Activated CD4-positive, alpha-beta T cell treated with anti-CD3 and anti-CD28 coated beads for 36 hours (primary cell): ENCODE measurements at regions not wholly inside any gene's neighbourhood (a gene's known extent, or its start where the extent isn't known, plus 50 kb on each side); places are given as distances from the start of the nearest gene placed in this dataset.
"Not testable (repeated sequence)": the region's sequence is repeated elsewhere in the genome, so short reads cannot be mapped to it uniquely, and the experiment has no call there.

Experiments
- ATAC-seq: fragments of 200-7000 bp; cut with Tn5 transposase; one replicate; pipeline ENCODE4 v1.10.0; 2021; ENCODE audit warnings: mild to moderate bottlenecking, moderate library complexity
- CTCF ChIA-PET: fragments of 350-600 bp; sonication (Branson Sonifier 250); formaldehyde crosslinking; loops from one replicate; lab custom pipeline; 2021; ENCODE audit warnings: antibody characterized with exemption; lab: Charles Lee
- POLR2A ChIA-PET: fragments of 350-600 bp; sonication (Branson Sonifier 250); formaldehyde crosslinking; loops from one replicate; lab custom pipeline; 2021; ENCODE audit warnings: antibody characterized with exemption, inconsistent platforms; lab: Charles Lee
- DNase-seq: peaks from one replicate; pipeline ENCODE4 v3.0.0-alpha.2; 2020
- H3K27ac Mint-ChIP-seq: one replicate; pipeline ENCODE4 v1.8.0; 2021; ENCODE audit warnings: mixed read lengths
- H3K27me3 Mint-ChIP-seq: one replicate; pipeline ENCODE4 v1.8.0; 2021; ENCODE audit warnings: mixed read lengths
- H3K36me3 Mint-ChIP-seq: one replicate; pipeline ENCODE4 v1.8.0; 2021; ENCODE audit warnings: low read depth, mixed read lengths
- H3K4me1 Mint-ChIP-seq: one replicate; pipeline ENCODE4 v1.8.0; 2021; ENCODE audit warnings: mixed read lengths
- H3K4me3 Mint-ChIP-seq: one replicate; pipeline ENCODE4 v1.8.0; 2021; ENCODE audit warnings: mild to moderate bottlenecking, moderate library complexity, mixed read lengths
- H3K9me3 Mint-ChIP-seq: one replicate; pipeline ENCODE4 v1.8.0; 2021; ENCODE audit warnings: low read depth, mixed read lengths
- intact Hi-C, 2 experiments: fragments of 100-400 bp; cut with DNase I in 1 of 2; cut with micrococcal nuclease in 1 of 2; formaldehyde crosslinking; loops; one replicate each; pipeline versions ENCODE4 v1.14.2 to v1.15.1; 2022 to 2024; cut with DNase I, micrococcal nuclease

DNA sequence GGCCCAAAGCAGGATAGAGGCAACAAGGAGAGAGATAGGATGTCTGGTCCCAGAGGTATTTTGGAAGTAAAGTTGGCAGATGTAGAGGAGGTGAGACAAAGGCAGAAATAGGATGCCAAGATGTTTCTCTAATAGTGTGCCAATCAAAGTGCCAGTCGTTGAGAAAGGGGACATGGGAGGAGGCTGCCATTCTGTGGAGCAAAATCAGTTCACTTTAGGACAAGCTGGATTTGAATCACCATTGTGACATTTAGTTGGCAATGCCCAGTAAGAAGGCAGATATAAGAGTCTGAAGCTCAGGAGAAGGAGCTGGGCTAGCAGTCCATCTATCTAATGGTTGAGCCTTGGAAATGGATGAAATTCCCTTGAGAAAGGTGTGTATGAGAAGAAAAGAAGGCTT is 53.8 kb downstream of the ADRB2 start:
- no peaks in the 10 kb centered on the region for H3K36me3 Mint-ChIP-seq

DNA sequence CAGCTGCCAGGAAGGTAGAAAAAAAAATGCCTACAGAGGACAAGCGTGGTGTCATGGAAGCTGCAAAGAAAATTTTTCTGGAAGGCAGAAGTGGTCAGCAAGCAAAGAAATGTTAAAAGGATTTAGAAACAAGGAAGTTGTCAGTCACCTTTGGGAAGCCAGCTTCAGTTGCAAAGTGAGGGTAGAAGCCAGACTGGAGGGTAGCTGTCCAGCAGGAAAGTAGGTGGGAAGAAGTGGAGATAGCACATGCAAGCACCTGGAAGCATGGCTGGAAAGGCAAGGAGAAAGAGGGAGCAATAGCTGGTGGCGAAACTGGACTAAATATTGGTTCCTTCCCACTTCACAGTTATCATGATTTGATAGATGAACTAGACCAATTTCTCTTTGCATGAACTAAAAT is 54.3 kb downstream of the ADRB2 start:
- Mint-ChIP-seq H3K9me3 (no peaks in the 10 kb centered on the region), H3K4me1 (no peaks in the 10 kb centered on the region), H3K27ac (no peak overlapping the region), H3K36me3 (no peaks in the 10 kb centered on the region), H3K27me3 (peaks cover 4% of the 10 kb centered on the region), H3K4me3 (no peak overlapping the region)
- ATAC-seq (no peak), DNase-seq (no peak)
- ChIA-PET CTCF (interaction anchor here (0.9 to 2.0 kb wide), 3 partner anchors 11 to 148 kb away, joined by 3 to 6 read pairs (median 3); no protein-coding TSS in a partner anchor), POLR2A (no interaction called here)
- intact Hi-C loops: no loop called here

More for the DNA sequence above, 53.8 kb downstream of the ADRB2 start:
- Mint-ChIP-seq H3K27me3 (peaks cover 4% of the 10 kb centered on the region), H3K27ac (no peak overlapping the region), H3K4me3 (no peak overlapping the region), H3K9me3 (no peaks in the 10 kb centered on the region), H3K4me1 (no peaks in the 10 kb centered on the region)
- ATAC-seq: no peak
- ChIA-PET POLR2A (no interaction called here), CTCF (interaction anchor here (1.4 kb wide), 1 partner anchor 147 kb away, joined by 3 read pairs; no protein-coding TSS in a partner anchor)
- intact Hi-C loops: no loop called here
- no peak for DNase-seq

DNA sequence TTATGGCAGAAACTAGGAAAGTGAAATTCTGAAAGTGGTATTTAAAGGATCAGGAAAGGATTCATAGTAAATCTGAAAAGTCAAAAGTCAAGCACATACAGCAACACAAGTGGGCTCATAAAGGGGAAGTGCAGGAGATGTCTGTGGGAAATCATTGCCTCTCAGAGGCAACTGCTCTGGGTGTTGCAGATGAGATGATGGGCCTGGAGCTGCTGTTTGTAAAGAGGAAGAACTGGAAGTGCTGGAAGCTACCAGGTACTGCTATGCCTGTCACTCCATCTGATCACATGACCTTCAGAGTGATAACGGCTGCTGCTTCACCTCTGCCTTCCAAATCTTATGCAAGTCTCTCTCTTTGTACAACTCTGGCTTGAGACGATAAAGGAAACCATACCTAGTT is 55.9 kb downstream of the ADRB2 start:
- Mint-ChIP-seq H3K36me3 (no peaks in the 10 kb centered on the region), H3K4me1 (peaks cover 2% of the 10 kb centered on the region), H3K4me3 (no peak overlapping the region), H3K27ac (no peak overlapping the region), H3K27me3 (peaks cover 4% of the 10 kb centered on the region), H3K9me3 (no peaks in the 10 kb centered on the region)
- ATAC-seq (no peak), DNase-seq (no peak)
- CTCF ChIA-PET: interaction anchor here (2.0 kb wide), 1 partner anchor 76 kb away, joined by 6 read pairs; no protein-coding TSS in a partner anchor
- POLR2A ChIA-PET: no interaction called here
- intact Hi-C loops: no loop called here

DNA sequence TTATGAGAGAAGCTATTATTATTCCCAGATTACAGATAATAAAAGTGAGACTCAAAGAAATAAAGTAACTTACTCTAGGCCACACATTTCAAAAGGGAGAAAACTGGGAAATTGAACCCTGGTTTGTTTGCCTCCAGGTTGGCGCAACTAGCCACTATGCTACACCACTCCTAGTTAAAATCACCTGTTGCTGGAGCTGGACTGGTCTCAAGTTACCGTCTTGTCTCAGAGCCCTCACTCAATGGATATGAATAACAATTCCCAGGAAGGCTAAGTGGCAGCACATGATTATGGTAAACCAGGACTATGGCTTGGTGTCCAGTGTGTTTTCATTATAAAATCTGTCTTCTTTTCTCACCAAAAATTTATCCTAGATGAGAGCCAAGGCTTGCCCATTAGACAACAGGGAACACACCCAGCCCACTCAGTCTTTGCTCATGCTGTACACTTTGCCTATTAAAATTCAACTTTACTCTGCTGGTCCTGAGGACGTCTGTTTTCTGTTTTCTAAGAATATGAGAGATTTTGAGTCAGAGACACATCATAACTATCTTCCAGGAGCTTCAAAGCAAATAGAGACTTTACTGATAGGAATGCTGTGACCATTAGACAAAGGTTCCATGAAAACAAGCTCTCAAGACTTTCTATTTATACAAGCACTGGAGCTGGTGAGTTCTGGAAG is 58.1 kb downstream of the ADRB2 start:
- no peak overlapping the region for H3K4me3 Mint-ChIP-seq
- ChIA-PET CTCF (no interaction called here), POLR2A (no interaction called here)
- H3K27ac Mint-ChIP-seq: no peak overlapping the region
- no peaks in the 10 kb centered on the region for H3K36me3 Mint-ChIP-seq
- DNase-seq: no peak
- intact Hi-C loops: no loop called here
- H3K9me3 Mint-ChIP-seq: no peaks in the 10 kb centered on the region
- peaks cover 9% of the 10 kb centered on the region for H3K27me3 Mint-ChIP-seq
- peaks cover 5% of the 10 kb centered on the region for H3K4me1 Mint-ChIP-seq
- ATAC-seq: no peak

DNA sequence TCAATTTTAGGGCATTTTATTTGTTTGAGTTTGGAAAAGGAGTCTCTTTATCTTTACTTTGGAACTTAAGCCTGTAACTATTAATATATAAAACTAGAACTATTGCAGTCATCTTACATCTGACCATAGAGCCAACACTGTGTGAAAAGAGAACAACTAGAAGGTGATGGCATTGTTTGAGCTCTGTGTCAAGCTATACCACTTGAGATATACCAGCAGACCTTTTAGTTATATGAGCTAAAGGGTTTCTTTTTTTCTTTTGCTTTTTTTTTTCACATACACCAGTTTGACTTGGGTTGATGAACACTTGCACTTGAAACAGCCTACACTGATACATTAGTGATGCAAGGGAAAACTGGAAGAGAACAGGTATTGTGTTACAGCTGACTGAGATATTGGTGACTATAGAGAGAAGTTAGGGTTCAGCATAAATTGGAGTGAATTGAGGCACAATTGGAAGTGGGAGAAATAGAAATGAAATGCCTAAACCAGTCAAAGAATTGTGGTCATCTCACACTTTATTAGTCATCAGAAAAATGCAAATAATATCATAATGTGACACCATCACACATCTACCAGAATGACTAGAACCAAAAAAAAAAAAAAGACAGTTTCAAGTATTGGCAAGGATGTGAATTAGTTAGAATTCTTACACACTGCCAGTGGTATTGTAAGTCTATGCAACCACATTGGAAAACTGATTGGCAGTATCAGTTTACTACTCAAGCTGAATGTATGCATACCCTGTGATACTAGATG is 60.9 kb downstream of the ADRB2 start:
- ChIA-PET CTCF (interaction anchor here (0.6 kb wide), 1 partner anchor 111 kb away, joined by 3 read pairs; no protein-coding TSS in a partner anchor), POLR2A (no interaction called here)
- peaks cover 7% of the 10 kb centered on the region for H3K9me3 Mint-ChIP-seq
- no peak overlapping the region for H3K4me3 Mint-ChIP-seq
- peaks cover 5% of the 10 kb centered on the region for H3K4me1 Mint-ChIP-seq
- H3K36me3 Mint-ChIP-seq: no peaks in the 10 kb centered on the region
- H3K27me3 Mint-ChIP-seq: peaks cover 24% of the 10 kb centered on the region
- no peak for DNase-seq
- peak; percentile 55 for ATAC-seq
- no peak overlapping the region for H3K27ac Mint-ChIP-seq
- intact Hi-C loops: no loop called here

DNA sequence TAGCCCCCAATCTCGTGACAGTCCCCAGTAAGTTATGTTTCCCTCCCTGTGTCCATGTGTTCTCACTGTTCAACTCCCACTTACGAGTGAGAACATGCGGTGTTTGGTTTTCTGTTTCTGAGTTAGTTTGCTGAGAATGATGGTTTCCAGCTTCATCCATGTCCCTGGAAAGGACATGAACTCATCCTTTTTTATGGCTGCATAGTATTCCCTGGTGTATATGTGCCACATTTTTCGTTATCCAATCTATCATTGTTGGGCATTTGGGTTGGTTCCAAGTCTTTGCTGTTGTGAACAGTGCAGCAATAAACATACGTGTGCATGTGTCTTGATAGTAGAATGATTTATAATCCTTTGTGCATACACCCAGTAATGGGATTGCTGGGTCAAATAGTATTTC is 63.5 kb downstream of the ADRB2 start:
- POLR2A ChIA-PET, intact Hi-C loops, H3K4me3 Mint-ChIP-seq, H3K27ac Mint-ChIP-seq, CTCF ChIA-PET, H3K9me3 Mint-ChIP-seq, ATAC-seq, H3K36me3 Mint-ChIP-seq, H3K4me1 Mint-ChIP-seq, DNase-seq: not testable (repeated sequence)
- peaks cover 43% of the 10 kb centered on the region for H3K27me3 Mint-ChIP-seq

DNA sequence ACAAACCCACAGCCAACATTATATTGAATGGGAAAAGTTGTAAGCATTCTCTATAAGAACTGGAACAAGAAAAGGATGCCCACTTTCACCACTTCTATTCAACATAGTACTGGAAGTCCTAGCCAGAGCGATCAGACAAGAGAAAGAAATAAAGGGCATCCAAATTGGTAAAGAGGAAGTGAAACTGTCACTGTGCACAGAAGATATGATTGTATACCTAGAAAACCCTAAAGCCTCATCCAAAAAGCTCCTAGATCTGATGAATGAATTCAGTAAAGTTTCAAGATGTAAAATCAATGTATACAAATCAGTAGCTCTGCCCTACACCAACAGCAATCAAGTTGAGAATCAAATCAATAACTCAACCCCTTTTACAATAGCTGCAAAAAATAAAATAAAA is 69.0 kb downstream of the ADRB2 start:
- POLR2A ChIA-PET, DNase-seq, H3K4me3 Mint-ChIP-seq: not testable (repeated sequence)

DNA sequence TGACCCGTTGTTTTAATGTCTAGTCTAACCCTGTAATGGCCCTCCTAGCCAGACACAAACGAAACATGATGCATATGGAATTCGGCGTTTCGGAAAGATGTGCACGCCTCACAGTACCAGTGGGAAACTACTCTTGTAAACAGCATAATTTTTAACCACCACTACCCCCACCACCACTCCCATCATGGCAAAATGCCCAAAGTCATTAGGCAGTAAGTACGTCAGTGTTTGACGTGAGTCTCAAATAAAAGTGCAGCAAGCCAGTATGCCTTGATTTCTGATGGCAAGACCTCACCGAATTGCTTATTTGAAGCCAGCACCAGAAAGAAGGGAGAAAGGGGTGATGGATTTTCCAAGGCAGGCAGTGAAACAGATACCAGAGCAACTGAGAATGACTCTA is 71.4 kb downstream of the ADRB2 start:
- Mint-ChIP-seq H3K36me3 (no peaks in the 10 kb centered on the region), H3K4me3 (no peak overlapping the region), H3K4me1 (no peaks in the 10 kb centered on the region), H3K9me3 (peaks cover 2% of the 10 kb centered on the region), H3K27me3 (peaks cover 28% of the 10 kb centered on the region), H3K27ac (no peak overlapping the region)
- ChIA-PET CTCF (no interaction called here), POLR2A (no interaction called here)
- ATAC-seq (no peak), DNase-seq (no peak)
- intact Hi-C loops: no loop called here

More for the DNA sequence above, 69.0 kb downstream of the ADRB2 start:
- H3K36me3 Mint-ChIP-seq, ATAC-seq, intact Hi-C loops, H3K4me1 Mint-ChIP-seq, H3K9me3 Mint-ChIP-seq, H3K27ac Mint-ChIP-seq: not testable (repeated sequence)
- peaks cover 41% of the 10 kb centered on the region for H3K27me3 Mint-ChIP-seq
- CTCF ChIA-PET: interaction anchor here (1.3 kb wide), 1 partner anchor 154 kb away, joined by 4 read pairs; no protein-coding TSS in a partner anchor

DNA sequence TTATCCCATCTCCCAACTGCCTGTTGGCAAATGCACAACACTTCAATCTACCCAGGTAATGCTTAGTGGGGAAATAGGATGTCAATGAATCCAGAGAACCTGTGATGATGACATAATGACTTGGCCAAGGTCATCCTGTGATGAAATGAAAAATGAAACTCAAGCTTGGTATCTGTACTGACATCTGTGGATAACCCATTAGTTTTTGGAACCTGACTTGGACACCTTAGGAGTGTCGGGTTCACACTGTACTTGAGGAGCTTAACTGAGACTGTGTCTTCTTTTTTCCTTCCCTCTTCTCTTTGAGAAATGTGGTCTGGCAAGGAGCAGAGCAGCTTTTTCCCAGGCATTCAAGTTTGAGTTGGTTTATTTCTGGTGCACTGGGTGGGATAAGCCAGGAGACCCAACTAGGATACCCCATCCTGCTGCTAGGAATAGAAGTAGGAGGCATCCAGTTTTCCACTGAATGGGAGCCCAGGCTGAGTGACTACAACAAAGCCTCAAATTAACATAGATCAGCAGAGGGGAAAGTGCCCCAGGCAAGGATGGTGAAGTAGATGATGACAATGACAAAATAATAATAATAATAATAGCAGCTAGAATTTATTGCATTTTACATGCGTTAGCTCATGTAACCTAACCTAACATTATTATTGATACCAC is 72.1 kb downstream of the ADRB2 start:
- POLR2A ChIA-PET: no interaction called here
- Mint-ChIP-seq H3K27me3 (peaks cover 23% of the 10 kb centered on the region), H3K4me3 (no peak overlapping the region), H3K27ac (no peak overlapping the region), H3K9me3 (peaks cover 2% of the 10 kb centered on the region), H3K4me1 (no peaks in the 10 kb centered on the region), H3K36me3 (no peaks in the 10 kb centered on the region)
- ATAC-seq: no peak
- intact Hi-C loops: no loop called here
- CTCF ChIA-PET: interaction anchor here (0.8 kb wide), 1 partner anchor 105 kb away, joined by 3 read pairs; no protein-coding TSS in a partner anchor
- no peak for DNase-seq

DNA sequence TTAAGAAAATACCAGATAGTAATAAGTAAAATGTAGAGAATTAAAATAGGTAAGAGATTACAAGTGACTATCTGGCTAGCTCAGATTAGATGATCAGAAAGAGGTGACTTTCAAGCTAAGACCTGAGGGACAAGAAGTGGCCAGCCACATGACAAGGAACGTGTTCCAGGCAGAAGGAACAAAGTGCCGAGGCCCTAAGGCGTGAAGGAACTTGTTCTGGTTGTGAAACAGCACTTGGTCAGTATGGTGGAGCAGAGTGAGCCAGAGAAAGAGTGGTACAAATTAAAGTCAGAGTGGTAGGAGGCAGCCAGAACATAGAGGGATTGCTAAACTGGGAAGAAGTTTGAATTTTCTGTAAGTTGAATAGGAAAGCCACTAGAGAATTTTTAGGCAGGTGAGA is 73.6 kb downstream of the ADRB2 start:
- Mint-ChIP-seq H3K27me3 (peaks cover 12% of the 10 kb centered on the region), H3K36me3 (no peaks in the 10 kb centered on the region), H3K9me3 (no peaks in the 10 kb centered on the region), H3K4me3 (no peak overlapping the region), H3K27ac (no peak overlapping the region), H3K4me1 (no peaks in the 10 kb centered on the region)
- CTCF ChIA-PET: interaction anchor here (0.6 to 1.2 kb wide), 3 partner anchors 11 to 85 kb away, joined by 3 to 7 read pairs (median 3); no protein-coding TSS in a partner anchor
- POLR2A ChIA-PET: no interaction called here
- DNase-seq (no peak), ATAC-seq (no peak)
- intact Hi-C loops: no loop called here

DNA sequence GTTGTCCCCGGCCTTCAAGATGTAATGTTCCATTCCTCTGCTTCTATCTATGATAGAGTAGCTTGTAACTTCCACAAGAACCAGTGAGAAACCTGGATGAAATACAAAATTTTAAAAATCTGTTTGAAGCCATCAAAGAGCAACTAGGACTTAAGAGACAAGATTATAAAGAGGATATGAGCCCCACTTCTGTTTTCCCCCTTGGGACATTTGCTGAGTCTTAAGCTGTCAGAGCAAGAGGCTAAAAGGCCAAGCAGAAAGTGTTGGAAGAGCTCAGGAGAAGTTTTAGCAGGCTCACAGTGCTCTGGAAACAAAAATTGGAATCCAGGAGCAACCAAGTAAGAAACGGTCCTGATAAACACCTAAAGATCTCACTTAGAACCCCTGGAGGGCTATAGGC is 76.1 kb downstream of the ADRB2 start:
- intact Hi-C loops: no loop called here
- Mint-ChIP-seq H3K36me3 (no peaks in the 10 kb centered on the region), H3K4me1 (no peaks in the 10 kb centered on the region), H3K9me3 (no peaks in the 10 kb centered on the region), H3K27me3 (peaks cover 3% of the 10 kb centered on the region), H3K4me3 (no peak overlapping the region), H3K27ac (no peak overlapping the region)
- CTCF ChIA-PET: no interaction called here
- ATAC-seq (no peak), DNase-seq (no peak)
- POLR2A ChIA-PET: no interaction called here
